ENCODE measurements at regions not wholly inside any gene's neighbourhood (a gene's known extent, or its start where the extent isn't known, plus 50 kb on each side); places are given as distances from the start of the nearest gene placed in this dataset.

DNA sequence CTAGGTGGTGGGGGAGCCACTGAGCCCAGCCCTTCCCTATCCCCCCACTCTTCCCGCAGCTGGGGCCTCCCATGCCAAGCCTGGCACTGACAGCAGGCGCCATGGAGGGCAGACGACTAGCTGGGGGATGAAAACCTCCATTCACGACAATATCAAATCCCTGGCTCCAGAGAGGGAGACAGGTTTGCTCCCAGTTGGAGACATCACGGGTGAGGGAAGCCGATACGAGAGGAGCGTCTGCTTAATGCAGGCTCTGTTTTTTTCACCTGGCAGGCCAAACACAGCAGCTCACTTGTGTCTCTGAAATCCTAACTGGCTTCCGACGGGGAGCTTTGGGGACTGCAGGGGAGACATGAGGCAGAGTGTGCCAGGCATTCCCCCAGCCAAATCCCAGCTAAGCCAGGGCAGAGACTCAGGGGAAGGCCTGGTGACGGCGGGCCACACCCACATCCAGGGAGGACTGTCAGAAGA, 307.4 kb upstream of the ZMIZ1 start:
- TF ChIP-seq, protein P1, sequence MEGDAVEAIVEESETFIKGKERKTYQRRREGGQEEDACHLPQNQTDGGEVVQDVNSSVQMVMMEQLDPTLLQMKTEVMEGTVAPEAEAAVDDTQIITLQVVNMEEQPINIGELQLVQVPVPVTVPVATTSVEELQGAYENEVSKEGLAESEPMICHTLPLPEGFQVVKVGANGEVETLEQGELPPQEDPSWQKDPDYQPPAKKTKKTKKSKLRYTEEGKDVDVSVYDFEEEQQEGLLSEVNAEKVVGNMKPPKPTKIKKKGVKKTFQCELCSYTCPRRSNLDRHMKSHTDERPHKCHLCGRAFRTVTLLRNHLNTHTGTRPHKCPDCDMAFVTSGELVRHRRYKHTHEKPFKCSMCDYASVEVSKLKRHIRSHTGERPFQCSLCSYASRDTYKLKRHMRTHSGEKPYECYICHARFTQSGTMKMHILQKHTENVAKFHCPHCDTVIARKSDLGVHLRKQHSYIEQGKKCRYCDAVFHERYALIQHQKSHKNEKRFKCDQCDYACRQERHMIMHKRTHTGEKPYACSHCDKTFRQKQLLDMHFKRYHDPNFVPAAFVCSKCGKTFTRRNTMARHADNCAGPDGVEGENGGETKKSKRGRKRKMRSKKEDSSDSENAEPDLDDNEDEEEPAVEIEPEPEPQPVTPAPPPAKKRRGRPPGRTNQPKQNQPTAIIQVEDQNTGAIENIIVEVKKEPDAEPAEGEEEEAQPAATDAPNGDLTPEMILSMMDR (IDR thresholded peaks at IDR 0.05; ENCODE audit: low read depth, low read length) = no peak

DNA sequence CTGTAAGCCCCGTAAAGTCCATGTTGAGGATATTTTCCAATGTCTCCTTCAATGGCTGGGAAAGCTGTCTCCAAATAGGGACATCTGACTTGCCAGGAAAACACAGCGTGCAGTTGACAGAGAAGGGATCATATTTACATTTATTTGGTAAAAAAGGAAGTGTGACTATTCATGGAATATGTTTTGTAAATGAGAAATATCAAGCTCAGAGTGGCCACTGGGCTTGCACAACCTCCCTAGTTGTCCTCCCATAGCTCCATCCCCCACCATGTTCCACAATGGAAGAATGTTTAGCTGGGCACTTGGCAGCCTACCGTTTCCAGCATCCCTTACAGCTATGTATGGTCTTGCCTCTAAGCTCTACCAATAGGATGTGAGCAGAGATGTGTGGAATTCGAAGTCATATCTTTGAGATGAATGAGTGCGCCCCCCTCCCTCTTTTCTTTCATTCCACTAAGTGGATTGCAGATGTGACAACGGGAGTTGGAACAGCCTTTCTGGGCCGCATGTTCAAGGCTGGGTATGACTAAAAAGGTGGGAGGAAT, 306.6 kb upstream of the ZMIZ1 start:
- TF ChIP-seq, protein P1 (IDR thresholded peaks at IDR 0.05; ENCODE audit: low read depth, low read length) = no peak

More for the DNA sequence above, 307.4 kb upstream of the ZMIZ1 start:
- H3K4me3 ChIP-seq (ENCODE audit: low read depth, low read length) = no peak overlapping the region

DNA sequence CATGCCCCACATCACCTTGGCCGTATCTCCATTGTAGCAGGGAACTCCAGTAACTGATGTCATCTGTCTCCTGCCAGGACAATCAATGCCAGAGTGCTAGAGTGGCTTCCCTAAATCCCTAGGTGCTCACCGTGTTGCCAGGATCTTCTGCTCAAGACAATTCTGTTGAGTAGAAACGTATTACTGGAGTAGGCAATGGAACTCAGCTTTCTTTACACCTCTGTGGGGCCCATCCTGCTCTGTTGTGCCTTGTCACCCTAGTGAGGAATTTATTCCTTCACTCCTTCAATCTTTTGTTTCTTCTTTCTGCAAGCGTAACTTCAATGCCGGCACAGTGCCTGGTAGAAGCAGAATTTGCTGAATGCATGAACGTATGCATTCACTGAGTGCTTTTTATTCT, 305.5 kb upstream of the ZMIZ1 start:
- TF ChIP-seq, protein P1 (IDR thresholded peaks at IDR 0.05; ENCODE audit: low read depth, low read length) = no peak

More for the DNA sequence above, 306.6 kb upstream of the ZMIZ1 start:
- H3K4me3 ChIP-seq (ENCODE audit: low read depth, low read length) = no peak overlapping the region

DNA sequence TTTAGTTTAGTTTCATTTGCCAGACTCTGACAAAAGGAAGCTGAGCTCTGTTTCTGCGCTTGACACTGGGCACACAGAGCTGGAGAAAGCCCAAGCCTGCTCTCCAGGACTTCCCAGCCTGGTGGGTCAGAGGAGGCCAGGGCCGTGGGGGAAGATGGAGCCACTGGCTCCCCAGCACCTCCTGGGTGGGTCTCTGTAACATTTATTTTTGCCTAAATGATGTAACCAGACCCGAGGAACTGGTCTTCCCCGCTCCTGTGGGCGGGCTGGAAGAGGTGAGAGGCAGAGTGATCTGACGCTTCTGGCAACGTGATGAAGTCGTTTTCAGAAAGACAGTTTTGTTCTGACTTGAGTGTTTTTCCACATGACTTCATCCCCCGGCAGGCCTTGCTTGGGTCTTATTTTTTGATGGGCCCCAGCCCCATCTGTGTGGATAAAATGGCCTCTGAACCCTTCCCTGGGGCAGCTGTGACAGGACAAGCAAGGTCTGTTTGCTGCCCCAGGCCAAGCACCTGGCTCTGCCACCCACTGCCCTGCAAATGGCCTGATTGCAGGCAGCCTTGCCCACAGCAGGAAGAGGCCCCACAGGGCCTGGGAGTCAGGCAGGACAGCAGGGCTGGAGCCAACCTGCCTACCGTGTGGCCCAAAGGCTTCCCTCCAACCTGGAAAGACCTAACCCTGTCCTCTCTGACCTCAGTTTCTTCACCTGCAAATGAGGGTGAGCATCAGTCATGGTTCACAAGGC, 304.9 kb upstream of the ZMIZ1 start:
- TF ChIP-seq, protein P1 (IDR thresholded peaks at IDR 0.05; ENCODE audit: low read depth, low read length) = no peak
- no peak overlapping the region for H3K4me3 ChIP-seq (ENCODE audit: low read depth, low read length)

More for the DNA sequence above, 305.5 kb upstream of the ZMIZ1 start:
- no peak overlapping the region for H3K4me3 ChIP-seq (ENCODE audit: low read depth, low read length)

DNA sequence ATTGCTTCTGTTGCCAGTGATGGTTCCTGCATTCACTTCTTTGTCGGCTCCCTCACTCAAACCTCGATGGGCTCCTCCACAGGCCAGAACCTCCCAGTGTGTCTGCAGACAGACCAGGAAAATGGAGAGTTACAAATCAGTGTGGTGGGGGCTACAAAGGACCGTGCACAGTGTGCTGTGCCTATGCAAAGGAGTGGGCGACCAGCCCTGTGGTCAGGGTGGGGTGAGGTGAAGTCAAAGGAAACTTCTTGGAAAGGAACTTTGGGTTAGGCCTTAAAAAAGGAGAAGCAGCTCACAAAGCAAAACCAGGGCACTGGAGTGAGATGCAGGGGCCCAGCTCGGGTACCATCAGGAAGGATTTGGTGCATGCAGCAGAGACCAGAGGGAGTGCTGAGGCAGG, 304.3 kb upstream of the ZMIZ1 start:
- TF ChIP-seq, protein P1 (IDR thresholded peaks at IDR 0.05; ENCODE audit: low read depth, low read length) = no peak

DNA sequence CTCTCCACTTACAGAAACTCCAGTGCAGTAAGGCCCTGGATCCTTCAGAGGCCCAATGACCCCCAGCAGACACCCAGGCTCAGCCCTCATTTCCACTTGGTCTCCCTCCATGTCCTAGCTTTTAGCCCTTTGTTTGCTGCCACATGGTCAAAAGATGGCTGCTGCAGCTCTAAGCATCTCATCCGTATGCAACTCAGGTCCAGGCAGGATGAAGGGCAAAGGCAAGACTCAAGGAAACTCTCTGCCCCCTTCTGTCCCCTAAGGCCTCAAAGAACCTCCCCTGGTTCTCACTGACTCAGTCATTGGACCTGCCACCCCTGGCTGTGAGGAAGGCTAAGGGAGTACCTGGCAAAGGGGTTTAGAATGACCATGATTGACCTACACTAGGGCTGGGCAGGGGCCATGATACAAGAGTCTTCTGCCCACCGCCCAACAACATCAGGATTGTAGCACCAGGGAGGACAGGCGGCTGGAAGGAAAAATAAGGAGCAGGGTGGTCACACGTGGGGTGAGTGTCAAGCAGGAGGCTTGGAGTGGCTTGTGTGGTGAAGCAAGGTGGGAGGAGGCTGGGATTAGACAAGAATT, 303.8 kb upstream of the ZMIZ1 start:
- H3K4me3 ChIP-seq (ENCODE audit: low read depth, low read length) = no peak overlapping the region
- TF ChIP-seq, protein P1 (IDR thresholded peaks at IDR 0.05; ENCODE audit: low read depth, low read length) = no peak

More for the DNA sequence above, 304.3 kb upstream of the ZMIZ1 start:
- no peak overlapping the region for H3K4me3 ChIP-seq (ENCODE audit: low read depth, low read length)
